GM19043 (cell line): ENCODE measurements at regions not wholly inside any gene's neighbourhood (a gene's known extent, or its start where the extent isn't known, plus 50 kb on each side); places are given as distances from the start of the nearest gene placed in this dataset.

Source experiments
- ATAC-seq: cut with Tn5 transposase; IDR thresholded peaks from one replicate; pipeline ENCODE4 v1.9.1; 2021; ENCODE audit warnings: low read depth; ENCODE audit not compliant: unreplicated experiment

DNA sequence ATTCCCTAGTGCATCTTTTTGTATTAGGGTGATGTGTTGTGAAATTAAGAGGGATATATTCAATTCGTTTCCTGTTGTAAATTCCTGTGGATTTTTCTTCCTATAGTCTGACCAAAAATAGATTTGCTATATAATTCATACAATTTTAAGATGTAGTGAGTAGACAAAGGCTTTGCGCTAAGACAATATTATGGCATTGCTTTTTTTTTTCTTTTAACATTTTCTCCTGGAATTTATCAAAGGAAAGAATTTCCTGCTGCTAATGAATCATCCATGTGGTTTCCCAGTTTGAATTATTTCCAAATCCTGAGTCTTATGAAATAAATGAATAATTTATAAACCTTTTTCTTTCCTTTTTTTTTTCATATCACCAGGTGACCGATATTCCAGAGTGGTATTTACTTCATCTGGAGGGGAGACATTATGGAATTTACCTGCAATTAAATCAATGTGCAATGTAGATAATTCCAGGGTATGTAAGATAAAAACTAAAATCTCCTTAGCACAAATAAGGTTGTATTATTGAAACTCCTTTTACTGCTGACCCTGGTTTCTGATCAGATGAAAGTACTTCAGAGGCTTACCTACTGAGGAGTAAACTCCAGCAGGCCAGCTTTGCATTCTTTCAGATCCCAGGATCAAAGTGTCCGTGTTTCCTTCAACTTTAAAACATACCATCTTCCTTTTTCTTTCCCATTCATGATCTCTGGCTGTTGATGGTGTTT is 148.4 kb downstream of the TLR5 start:
- no peak for ATAC-seq

GRCh38 chr1:222995236-222995580 is 147.8 kb downstream of the TLR5 start:
- ATAC-seq = no peak

DNA sequence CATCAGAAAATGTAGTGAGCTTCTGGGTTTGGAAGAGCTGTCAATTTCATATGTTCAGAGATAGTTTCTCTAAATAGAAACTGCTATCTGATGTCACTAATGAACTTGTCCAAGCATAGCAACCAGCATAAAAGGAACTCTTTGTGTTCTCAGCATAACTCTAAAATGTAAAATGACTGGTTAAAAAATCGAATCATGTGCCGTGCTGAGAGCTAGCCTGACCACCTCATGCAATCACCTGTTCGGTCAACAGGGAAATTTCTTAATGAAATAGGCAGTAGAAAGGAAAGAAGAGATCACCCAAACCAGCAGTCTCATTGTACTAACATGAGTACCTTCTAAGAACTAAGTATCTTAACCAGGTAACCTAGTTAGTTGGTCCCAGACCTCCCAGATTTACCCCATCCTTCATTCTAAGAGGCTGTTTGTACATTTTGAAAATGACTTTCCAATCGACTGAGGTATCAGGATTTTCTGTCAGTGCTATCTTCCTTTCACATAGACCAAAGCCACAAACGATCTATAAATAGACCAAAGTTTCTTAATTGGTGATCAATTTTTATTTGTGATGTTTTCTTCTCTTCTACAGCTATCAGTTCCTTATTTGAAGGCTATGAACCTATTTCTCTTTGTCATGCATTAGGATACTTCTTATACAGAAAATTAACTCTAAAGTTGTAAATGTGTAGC is 147.3 kb downstream of the TLR5 start:
- ATAC-seq = peak; percentile 54

GRCh38 chr1:222996310-222996975 is 146.6 kb downstream of the TLR5 start:
- ATAC-seq = peak; percentile 9

GRCh38 chr1:223000632-223001031 is 142.4 kb downstream of the TLR5 start:
- ATAC-seq = no peak

GRCh38 chr1:223001653-223002634 is 141.1 kb downstream of the TLR5 start:
- no peak for ATAC-seq

- no peak for ATAC-seq
Observed at GRCh38 chr1:223003549-223003948, 139.5 kb downstream of the TLR5 start.

GRCh38 chr1:223006371-223006770 is 136.7 kb downstream of the TLR5 start:
- no peak for ATAC-seq

GRCh38 chr1:223006917-223007648 is 136.0 kb downstream of the TLR5 start:
- no peak for ATAC-seq

DNA sequence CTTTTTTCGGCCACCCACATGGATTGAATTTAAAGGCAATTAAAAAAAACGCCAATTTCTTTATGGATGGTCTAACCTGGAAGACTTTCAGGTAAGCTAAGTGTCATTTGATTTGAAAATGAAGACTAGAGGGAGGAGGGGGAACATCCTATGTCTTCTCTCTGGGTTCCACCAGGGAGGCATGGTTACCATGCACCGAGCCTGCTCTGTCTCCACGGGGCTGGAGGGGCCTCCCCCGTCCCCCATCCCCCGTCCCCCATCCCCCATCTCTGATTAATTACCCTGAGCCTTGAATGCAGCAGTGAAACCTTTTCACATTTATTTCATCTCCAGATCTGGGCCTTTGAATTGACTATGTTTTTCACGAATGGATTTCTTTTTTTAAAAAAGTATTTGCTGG is 135.1 kb downstream of the TLR5 start:
- ATAC-seq = no peak

DNA sequence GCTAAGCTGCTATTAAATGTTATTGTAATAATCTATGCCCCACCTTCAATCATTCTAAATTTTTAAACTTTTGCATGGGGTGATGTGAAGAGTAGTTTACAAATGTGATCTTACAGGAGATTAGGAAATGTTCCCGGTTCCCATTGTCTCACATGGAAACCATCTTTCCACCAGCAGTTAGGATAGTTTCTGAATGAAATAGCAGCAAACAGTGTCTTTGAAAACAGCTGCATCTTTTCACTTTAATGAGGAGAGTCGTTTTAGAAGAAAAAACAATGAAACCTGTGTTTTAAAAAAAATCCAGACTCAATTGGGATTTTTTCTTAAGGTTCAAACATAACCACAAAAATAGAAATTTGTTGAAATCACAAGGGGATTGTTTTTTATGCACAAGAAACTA is 134.2 kb downstream of the TLR5 start:
- no peak for ATAC-seq

DNA sequence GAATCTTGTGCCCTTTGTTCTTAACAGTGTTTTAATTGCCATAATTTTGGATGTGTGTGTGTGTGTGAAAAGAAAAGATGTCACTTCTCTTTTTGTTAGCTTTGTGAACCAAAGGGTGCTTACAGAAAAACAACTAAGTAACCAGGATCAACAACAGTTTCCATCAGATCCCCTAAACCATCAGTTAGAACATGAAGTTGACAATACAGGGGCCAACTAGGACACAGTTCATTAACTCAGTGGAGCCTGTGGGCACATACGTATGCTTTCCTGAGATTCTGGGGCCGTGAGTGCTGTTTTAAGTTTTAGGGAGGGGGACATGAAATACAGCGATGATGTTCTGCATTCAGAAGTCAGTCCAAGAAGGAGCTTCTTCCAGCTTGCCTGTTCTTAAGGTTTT is 133.6 kb downstream of the TLR5 start:
- no peak for ATAC-seq

DNA sequence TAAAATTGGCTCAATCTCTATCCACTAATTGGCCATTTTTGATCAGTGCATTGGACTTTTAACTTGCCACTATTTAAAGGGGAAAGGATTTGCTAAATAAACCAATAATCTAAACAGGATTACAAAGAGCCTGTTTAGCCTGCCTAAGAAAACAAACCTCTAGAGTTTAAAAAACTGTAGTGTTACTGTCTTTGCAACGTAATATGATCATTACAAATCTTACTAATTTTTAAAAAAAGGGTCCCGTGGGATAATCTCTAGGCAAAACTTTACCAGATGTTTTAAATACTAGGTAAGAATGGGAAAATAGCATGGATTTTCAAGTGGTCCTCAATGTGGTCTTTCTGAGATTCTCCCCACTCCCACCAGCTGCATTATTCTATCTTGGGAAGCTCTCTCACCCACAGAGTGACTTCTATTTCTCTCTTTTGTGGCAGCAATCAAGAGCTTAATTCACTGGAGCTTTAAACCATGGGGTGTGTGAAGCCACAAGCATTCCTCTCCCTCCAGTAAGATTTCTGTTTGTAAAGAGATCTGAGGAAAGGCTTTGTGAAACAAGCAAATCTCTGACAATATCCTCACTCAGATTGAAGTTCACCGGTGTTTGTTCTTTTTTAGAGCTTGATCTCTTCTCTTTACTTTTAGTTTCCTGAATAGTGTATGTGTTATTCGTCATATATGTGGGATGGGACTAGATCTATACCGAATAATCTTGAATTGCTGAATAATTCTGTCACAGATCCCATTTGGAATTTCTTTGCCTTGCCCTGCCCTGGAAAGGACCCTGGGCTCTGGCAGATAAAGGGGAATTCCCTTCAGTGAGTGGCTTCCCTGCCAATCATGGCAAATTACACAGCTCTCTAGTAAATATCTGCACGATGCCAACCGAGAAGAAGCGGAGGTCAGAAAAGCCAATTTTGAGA is 132.2 kb downstream of the TLR5 start:
- no peak for ATAC-seq

- no peak for ATAC-seq
Observed at GRCh38 chr1:223011505-223011856, 131.6 kb downstream of the TLR5 start.

- ATAC-seq = no peak
Observed at GRCh38 chr1:223012176-223012788, 130.8 kb downstream of the TLR5 start.

DNA sequence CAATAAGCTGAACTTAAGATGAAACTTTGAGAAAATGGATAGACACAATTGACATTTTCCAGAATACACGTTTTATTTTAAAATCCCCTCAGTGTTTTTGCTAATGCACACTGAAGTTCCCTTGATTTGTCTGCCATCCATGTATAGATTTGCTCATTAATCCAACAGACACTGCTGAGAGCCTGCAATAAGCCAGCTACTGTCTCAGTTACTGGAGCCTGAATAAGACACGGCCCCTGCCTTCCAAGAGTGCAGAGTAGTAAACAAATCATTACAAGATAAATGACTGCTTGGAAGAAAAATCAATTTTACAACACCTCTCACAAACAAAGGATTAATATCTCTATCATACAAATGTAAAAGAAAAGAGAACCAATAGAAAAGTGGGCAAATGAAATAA is 130.1 kb downstream of the TLR5 start:
- no peak for ATAC-seq

DNA sequence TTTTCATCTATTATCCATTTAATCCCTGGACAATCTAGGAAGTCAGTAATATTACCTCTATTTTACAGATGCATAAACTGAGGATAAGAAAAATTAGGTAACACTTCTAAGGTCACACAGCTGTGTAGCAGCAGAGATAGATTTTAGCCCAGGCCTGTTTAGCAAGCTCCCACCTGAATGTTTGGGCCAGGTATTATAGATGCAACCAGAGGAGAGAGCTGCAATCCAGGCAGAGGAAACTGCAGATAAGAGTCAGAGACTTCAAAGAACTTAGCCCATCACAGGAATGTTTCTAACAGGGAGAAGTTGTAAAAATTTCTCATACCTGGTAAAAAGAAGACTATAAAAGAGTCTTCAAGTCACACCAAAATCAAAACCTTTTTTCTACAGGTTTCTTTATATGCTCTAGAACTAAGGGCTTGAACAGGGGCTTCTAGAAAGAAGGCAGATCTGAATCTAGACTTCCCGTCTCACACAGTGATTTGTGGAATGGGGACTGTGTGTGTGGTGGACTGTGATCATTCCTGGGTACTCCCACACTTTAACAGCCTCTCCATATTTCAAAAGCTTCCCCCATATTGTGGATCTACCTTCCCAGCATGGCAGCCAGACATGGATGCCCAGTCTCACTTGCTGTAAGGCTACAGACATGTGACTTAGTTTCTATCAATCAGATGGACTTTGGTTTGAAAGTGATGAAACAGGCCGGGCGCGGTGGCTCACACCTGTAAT is 128.7 kb downstream of the TLR5 start:
- ATAC-seq = no peak

DNA sequence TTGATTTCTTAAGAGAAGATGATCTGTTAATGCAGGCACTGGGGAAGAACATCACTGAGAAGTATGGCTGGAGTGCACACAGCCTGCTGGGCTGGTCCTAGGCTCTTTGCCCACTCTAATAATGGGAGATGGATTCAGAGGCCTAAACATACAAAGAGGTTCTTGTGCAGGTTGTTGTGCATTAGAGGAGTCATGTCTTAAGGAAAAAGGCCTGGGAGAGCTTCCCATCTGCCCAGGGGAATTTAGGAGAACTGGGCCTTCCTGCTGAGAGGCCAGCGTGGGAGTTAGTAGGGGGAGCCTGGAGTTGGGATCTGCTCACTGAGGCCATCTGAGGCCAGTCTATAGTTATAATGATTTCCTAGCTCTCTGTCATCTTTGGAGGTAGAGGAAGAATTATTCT is 126.7 kb downstream of the TLR5 start:
- no peak for ATAC-seq
